HG02610 (cell line): ENCODE measurements at regions not wholly inside any gene's neighbourhood (a gene's known extent, or its start where the extent isn't known, plus 50 kb on each side); places are given as distances from the start of the nearest gene placed in this dataset.

Source experiments
- ATAC-seq: cut with Tn5 transposase; IDR thresholded peaks from one replicate; pipeline ENCODE4 v1.9.1; 2021; ENCODE audit warnings: mild to moderate bottlenecking, moderate library complexity; ENCODE audit not compliant: unreplicated experiment

GRCh38 chr5:114237766-114238165, 124.1 kb upstream of the KCNN2 start:
- no peak for ATAC-seq

- no peak for ATAC-seq
Measured at GRCh38 chr5:114238771-114239313, 123.0 kb upstream of the KCNN2 start.

- no peak for ATAC-seq
Measured at GRCh38 chr5:114243281-114243971, 118.4 kb upstream of the KCNN2 start.

GRCh38 chr5:114243972-114244317, 117.9 kb upstream of the KCNN2 start:
- no peak for ATAC-seq

- no peak for ATAC-seq
Measured at GRCh38 chr5:114249823-114250222, 112.0 kb upstream of the KCNN2 start.

GRCh38 chr5:114250536-114250935, 111.3 kb upstream of the KCNN2 start:
- ATAC-seq = no peak

- no peak for ATAC-seq
Measured at GRCh38 chr5:114252226-114252625, 109.6 kb upstream of the KCNN2 start.

GRCh38 chr5:114255260-114255659, 106.6 kb upstream of the KCNN2 start:
- no peak for ATAC-seq

- no peak for ATAC-seq
Measured at GRCh38 chr5:114261989-114262388, 99.9 kb upstream of the KCNN2 start.

GRCh38 chr5:114265432-114266060, 96.3 kb upstream of the KCNN2 start:
- ATAC-seq = no peak

- ATAC-seq = no peak
Measured at GRCh38 chr5:114266374-114266773, 95.5 kb upstream of the KCNN2 start.

GRCh38 chr5:114296191-114296590, 65.7 kb upstream of the KCNN2 start:
- ATAC-seq = no peak

- no peak for ATAC-seq
Measured at GRCh38 chr5:114297915-114298314, 64.0 kb upstream of the KCNN2 start.

GRCh38 chr5:114305402-114306207, 56.3 kb upstream of the KCNN2 start:
- no peak for ATAC-seq

- ATAC-seq = no peak
Measured at GRCh38 chr5:114308017-114308416, 53.9 kb upstream of the KCNN2 start.

GRCh38 chr5:114308508-114308907, 53.4 kb upstream of the KCNN2 start:
- no peak for ATAC-seq

GRCh38 chr5:114310666-114311065, 51.2 kb upstream of the KCNN2 start:
- ATAC-seq = no peak

- no peak for ATAC-seq
Measured at GRCh38 chr5:114311281-114311680, 50.6 kb upstream of the KCNN2 start.

GRCh38 chr5:114311968-114312367, 49.9 kb upstream of the KCNN2 start:
- no peak for ATAC-seq
